OCI-LY1 (cell line): ENCODE measurements at regions not wholly inside any gene's neighbourhood (a gene's known extent, or its start where the extent isn't known, plus 50 kb on each side); places are given as distances from the start of the nearest gene placed in this dataset.

Experiments
- EZH2 ChIP-seq: fragments of 200-600 bp; sonication (generic), shearing (Covaris generic); IDR thresholded peaks from 2 replicates; pipeline ENCODE4 v1.8.0; 2017; ENCODE audit warnings: borderline replicate concordance, mixed run types, mild to moderate bottlenecking, antibody characterized with exemption, low read length, moderate library complexity, mixed read lengths
- TF ChIP-seq, protein P1 (sequence below): fragments of 200-600 bp; sonication (generic), shearing (Covaris generic); IDR thresholded peaks from 2 replicates; pipeline ENCODE4 v1.5.1; 2017; ENCODE audit warnings: mild to moderate bottlenecking, antibody characterized with exemption, low read length, moderate library complexity, mixed read lengths

DNA sequence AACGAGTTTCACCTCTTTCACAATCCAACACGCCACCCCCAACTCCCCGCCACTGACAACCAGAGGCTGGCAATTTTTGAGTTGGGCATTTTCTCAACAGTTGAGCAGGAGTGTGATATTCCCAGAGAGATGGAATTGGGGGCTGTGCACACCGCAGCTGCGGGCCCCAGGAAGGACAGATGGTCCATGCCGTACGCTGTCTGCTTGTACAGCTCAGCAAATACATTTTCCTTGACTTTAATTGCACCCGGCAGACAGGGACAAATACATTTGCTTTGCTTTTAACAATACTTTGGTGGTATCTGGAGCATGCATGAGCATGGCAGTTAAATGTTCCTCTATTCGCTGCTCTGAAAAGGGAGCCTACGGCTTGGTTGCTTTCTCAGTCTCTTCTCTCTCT is 354.2 kb upstream of the DPP6 start:
- TF ChIP-seq, protein P1, sequence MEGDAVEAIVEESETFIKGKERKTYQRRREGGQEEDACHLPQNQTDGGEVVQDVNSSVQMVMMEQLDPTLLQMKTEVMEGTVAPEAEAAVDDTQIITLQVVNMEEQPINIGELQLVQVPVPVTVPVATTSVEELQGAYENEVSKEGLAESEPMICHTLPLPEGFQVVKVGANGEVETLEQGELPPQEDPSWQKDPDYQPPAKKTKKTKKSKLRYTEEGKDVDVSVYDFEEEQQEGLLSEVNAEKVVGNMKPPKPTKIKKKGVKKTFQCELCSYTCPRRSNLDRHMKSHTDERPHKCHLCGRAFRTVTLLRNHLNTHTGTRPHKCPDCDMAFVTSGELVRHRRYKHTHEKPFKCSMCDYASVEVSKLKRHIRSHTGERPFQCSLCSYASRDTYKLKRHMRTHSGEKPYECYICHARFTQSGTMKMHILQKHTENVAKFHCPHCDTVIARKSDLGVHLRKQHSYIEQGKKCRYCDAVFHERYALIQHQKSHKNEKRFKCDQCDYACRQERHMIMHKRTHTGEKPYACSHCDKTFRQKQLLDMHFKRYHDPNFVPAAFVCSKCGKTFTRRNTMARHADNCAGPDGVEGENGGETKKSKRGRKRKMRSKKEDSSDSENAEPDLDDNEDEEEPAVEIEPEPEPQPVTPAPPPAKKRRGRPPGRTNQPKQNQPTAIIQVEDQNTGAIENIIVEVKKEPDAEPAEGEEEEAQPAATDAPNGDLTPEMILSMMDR: no peak
- no peak for TF ChIP-seq EZH2
